Neutrophil (primary cell): ENCODE measurements at regions not wholly inside any gene's neighbourhood (a gene's known extent, or its start where the extent isn't known, plus 50 kb on each side); places are given as distances from the start of the nearest gene placed in this dataset.

Experiments used
- H3K27ac ChIP-seq: fragments of 200-600 bp; sonication (generic); 2 replicates; pipeline ENCODE4 v1.5.1; 2016; ENCODE audit warnings: mild to moderate bottlenecking, moderate library complexity
- H3K27me3 ChIP-seq: fragments of 200-600 bp; sonication (generic); 2 replicates; pipeline ENCODE4 v1.6.0; 2016; ENCODE audit warnings: mild to moderate bottlenecking
- H3K36me3 ChIP-seq: fragments of 200-600 bp; sonication (generic); 2 replicates; pipeline ENCODE4 v1.5.1; 2017
- H3K4me1 ChIP-seq, 2 experiments: fragments of 200-600 bp in 1 of 2; sonication (generic) in 1 of 2; 1 replicate in 1 of 2; 2 replicates in 1 of 2; pipeline versions ENCODE4 v1.5.1 to v1.6.1; 2013 to 2016; ENCODE audit warnings: low read depth in 1 of 2, low read length in 1 of 2, mild to moderate bottlenecking in 1 of 2, moderate library complexity in 1 of 2; ENCODE audit not compliant: control insufficient read depth in 1 of 2, insufficient read depth in 1 of 2
- H3K4me3 ChIP-seq, 2 experiments: fragments of 200-600 bp in 1 of 2; sonication (generic) in 1 of 2; 1 replicate in 1 of 2; 2 replicates in 1 of 2; pipeline ENCODE4 v1.5.1; 2013 to 2016; ENCODE audit warnings: low read depth in 1 of 2, low read length in 1 of 2, mild to moderate bottlenecking in 1 of 2, moderate library complexity in 1 of 2
- H3K9me3 ChIP-seq: fragments of 200-600 bp; sonication (generic); 2 replicates; pipeline ENCODE4 v1.5.1; 2016
- CTCF ChIP-seq: fragments of 200-600 bp; sonication (generic); IDR thresholded peaks from 2 replicates; pipeline ENCODE4 v1.5.1; 2016; ENCODE audit warnings: antibody characterized with exemption

GRCh38 chr3:40628984-40629383 lies 104.2 kb downstream of the ZNF621 start:
- Histone ChIP-seq H3K9me3 (peaks cover 6% of the 10 kb centered on the region), H3K4me1 (no peaks in the 10 kb centered on the region)
- no peak for TF ChIP-seq CTCF

GRCh38 chr3:40631341-40631995 lies 106.7 kb downstream of the ZNF621 start:
- Histone ChIP-seq H3K4me1 (no peaks in the 10 kb centered on the region), H3K36me3 (no peaks in the 10 kb centered on the region), H3K27me3 (no peaks in the 10 kb centered on the region), H3K27ac (no peak overlapping the region), H3K9me3 (peaks cover 6% of the 10 kb centered on the region), H3K4me3 (no peak overlapping the region)
- TF ChIP-seq CTCF: no peak

More at GRCh38 chr3:40628984-40629383, 104.2 kb downstream of the ZNF621 start:
- no peaks in the 10 kb centered on the region for H3K36me3 ChIP-seq
- no peaks in the 10 kb centered on the region for H3K27me3 ChIP-seq
- no peak overlapping the region for H3K27ac ChIP-seq
- no peak overlapping the region for H3K4me3 ChIP-seq

GRCh38 chr3:40637906-40638305 lies 113.1 kb downstream of the ZNF621 start:
- Histone ChIP-seq H3K27me3 (no peaks in the 10 kb centered on the region), H3K36me3 (no peaks in the 10 kb centered on the region), H3K4me3 (no peak overlapping the region), H3K27ac (no peak overlapping the region), H3K9me3 (no peaks in the 10 kb centered on the region), H3K4me1 (no peaks in the 10 kb centered on the region)
- no peak for TF ChIP-seq CTCF

GRCh38 chr3:40639006-40639405 lies 114.2 kb downstream of the ZNF621 start:
- no peaks in the 10 kb centered on the region for H3K36me3 ChIP-seq
- no peak for TF ChIP-seq CTCF

DNA sequence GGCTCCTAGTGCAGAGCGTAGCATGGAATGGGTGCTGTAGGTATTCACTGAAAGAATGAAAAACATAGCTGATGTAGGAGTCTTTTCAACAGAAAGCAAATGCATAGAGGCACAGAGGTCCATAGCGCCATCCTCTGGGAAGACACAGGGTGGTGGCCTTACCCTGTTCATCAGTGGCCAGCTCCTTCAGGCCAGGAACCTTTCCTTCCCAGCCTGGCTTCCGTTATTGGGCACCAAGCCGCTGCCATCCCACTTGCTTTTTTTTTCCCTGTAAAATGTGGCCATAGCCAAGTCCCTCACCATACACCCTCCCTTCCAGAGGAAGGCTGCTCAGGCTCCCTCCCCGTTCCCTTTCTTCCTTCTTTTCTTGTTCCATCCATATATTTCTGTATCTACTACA lies 118.1 kb downstream of the ZNF621 start:
- Histone ChIP-seq H3K27me3 (no peaks in the 10 kb centered on the region), H3K27ac (no peak overlapping the region), H3K4me1 (no peaks in the 10 kb centered on the region), H3K4me3 (no peak overlapping the region), H3K36me3 (no peaks in the 10 kb centered on the region), H3K9me3 (no peaks in the 10 kb centered on the region)
- no peak for TF ChIP-seq CTCF

More at GRCh38 chr3:40639006-40639405, 114.2 kb downstream of the ZNF621 start:
- H3K4me3 ChIP-seq: no peak overlapping the region
- no peaks in the 10 kb centered on the region for H3K9me3 ChIP-seq
- H3K27me3 ChIP-seq: no peaks in the 10 kb centered on the region
- no peaks in the 10 kb centered on the region for H3K4me1 ChIP-seq
- H3K27ac ChIP-seq: no peak overlapping the region
